H1 (cell line): ENCODE measurements at regions not wholly inside any gene's neighbourhood (a gene's known extent, or its start where the extent isn't known, plus 50 kb on each side); places are given as distances from the start of the nearest gene placed in this dataset.

Experiments used
- CBX8 ChIP-seq: fragments of 300-800, 300-1000 bp; sonication (generic); IDR thresholded peaks from 2 replicates; pipeline ENCODE4 v1.7.1; 2016; ENCODE audit warnings: low read depth, low read length, borderline replicate concordance
- SRF ChIP-seq: IDR thresholded peaks from 2 replicates; pipeline ENCODE4 v1.6.1; 2011; ENCODE audit warnings: mild to moderate bottlenecking, low read depth, low read length, moderate library complexity
- TF ChIP-seq, protein P1 (sequence below), 3 experiments: IDR thresholded peaks; 1 replicate in 2 of 3; 2 replicates in 1 of 3; pipeline versions ENCODE4 v1.5.1 to v1.6.1; 2011; ENCODE audit warnings: low read length in 3 of 3, mild to moderate bottlenecking in 3 of 3, inconsistent platforms in 2 of 3, low read depth in 1 of 3, moderate library complexity in 1 of 3; ENCODE audit not compliant: insufficient read depth in 1 of 3; ENCODE audit errors: control extremely low read depth in 1 of 3

GRCh38 chr20:24796236-24796635 is 152.8 kb upstream of the CST7 start:
- TF ChIP-seq, protein P1, sequence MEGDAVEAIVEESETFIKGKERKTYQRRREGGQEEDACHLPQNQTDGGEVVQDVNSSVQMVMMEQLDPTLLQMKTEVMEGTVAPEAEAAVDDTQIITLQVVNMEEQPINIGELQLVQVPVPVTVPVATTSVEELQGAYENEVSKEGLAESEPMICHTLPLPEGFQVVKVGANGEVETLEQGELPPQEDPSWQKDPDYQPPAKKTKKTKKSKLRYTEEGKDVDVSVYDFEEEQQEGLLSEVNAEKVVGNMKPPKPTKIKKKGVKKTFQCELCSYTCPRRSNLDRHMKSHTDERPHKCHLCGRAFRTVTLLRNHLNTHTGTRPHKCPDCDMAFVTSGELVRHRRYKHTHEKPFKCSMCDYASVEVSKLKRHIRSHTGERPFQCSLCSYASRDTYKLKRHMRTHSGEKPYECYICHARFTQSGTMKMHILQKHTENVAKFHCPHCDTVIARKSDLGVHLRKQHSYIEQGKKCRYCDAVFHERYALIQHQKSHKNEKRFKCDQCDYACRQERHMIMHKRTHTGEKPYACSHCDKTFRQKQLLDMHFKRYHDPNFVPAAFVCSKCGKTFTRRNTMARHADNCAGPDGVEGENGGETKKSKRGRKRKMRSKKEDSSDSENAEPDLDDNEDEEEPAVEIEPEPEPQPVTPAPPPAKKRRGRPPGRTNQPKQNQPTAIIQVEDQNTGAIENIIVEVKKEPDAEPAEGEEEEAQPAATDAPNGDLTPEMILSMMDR (IDR thresholded peaks at IDR 0.05; ENCODE audit: control extremely low read depth in 1 of 3, insufficient read depth in 1 of 3, low read depth in 1 of 3, low read length in 3 of 3), result no peak
- no peak for TF ChIP-seq SRF
- TF ChIP-seq CBX8, result no peak
